ENCODE measurements at regions not wholly inside any gene's neighbourhood (a gene's known extent, or its start where the extent isn't known, plus 50 kb on each side); places are given as distances from the start of the nearest gene placed in this dataset.
"Not testable (repeated sequence)": the region's sequence is repeated elsewhere in the genome, so short reads cannot be mapped to it uniquely, and the experiment has no call there.

DNA sequence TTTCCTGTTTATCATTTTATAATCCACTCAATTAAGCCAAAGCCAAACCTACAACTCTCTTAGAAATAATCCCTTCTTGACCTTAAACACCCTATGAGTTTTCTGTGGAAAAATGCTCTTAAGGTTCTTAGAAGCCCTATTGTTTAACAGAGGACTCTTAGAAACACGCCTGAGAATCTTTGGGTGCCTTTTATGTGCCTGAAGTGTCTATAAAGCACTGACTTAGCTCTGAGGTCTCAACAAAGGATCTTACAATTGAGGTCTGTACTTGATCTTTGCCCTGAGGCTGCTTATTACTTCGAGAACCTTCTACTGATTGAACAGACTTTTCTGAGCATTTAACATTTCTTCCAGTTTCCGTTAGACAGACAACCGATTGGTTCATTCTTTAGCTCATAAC lies 353.3 kb upstream of the SORCS1 start:
- Histone ChIP-seq H3K36me3 (ENCODE audit: control insufficient read depth, insufficient read depth, low read length) (no peaks in the 10 kb centered on the region), H2AFZ (ENCODE audit: low read length) (no peak overlapping the region), H3K4me1 (ENCODE audit: control insufficient read depth, extremely low read depth, insufficient read depth, low read length) (no peaks in the 10 kb centered on the region), H3K9me3 (ENCODE audit: control insufficient read depth, insufficient read depth, low read depth, low read length) (no peaks in the 10 kb centered on the region), H3K27ac (ENCODE audit: insufficient read depth, low read length) (no peak overlapping the region), H3K4me2 (ENCODE audit: extremely low read depth, insufficient read depth, low read length) (no peak overlapping the region), H3K27me3 (ENCODE audit: control insufficient read depth, insufficient read depth, low read length) (no peaks in the 10 kb centered on the region), H3K4me3 (replicated peaks in 1 of 4; ENCODE audit: control extremely low read depth in 1 of 4, insufficient read depth in 1 of 4, low read depth in 3 of 4, low read length in 4 of 4) (no peak overlapping the region), H4K20me1 (ENCODE audit: control insufficient read depth, extremely low read depth, insufficient read depth, low read length) (no peaks in the 10 kb centered on the region), H3K79me2 (ENCODE audit: control insufficient read depth, insufficient read depth, low read length) (no peaks in the 10 kb centered on the region), H3K9ac (ENCODE audit: insufficient read depth, low read length) (no peak overlapping the region)
- DNase-seq (ENCODE audit: low read depth in 2 of 2): no peak
- TF ChIP-seq CTCF (conservative IDR thresholded peaks at IDR 0.05 in 1 of 2, IDR thresholded peaks at IDR 0.05 in 1 of 2; ENCODE audit: low read depth in 1 of 2, low read length in 2 of 2) (no peak), EZH2 (IDR thresholded peaks at IDR 0.05; ENCODE audit: low read length, missing control alignments) (no peak)

DNA sequence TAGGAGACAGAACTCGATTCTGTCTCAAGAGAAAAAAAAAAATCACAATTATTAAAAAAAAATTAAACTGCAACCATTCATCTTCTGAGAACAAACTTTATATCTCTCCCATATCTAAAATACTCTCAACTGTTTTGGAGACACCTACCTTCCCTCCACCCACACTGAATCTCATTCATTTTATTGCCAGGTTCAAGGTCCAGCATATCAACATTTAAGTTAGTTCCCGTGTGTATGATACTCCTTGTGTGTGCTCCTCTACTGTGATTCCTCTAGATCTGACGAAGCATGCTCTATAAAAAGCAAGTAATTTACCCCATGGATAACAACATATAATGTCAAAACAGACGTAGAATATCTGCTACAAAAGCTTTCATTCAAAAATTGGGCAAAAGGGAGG lies 351.8 kb upstream of the SORCS1 start:
- H3K4me2 ChIP-seq (ENCODE audit: extremely low read depth, insufficient read depth, low read length): no peak overlapping the region
- no peaks in the 10 kb centered on the region for H3K9me3 ChIP-seq (ENCODE audit: control insufficient read depth, insufficient read depth, low read depth, low read length)
- no peaks in the 10 kb centered on the region for H3K79me2 ChIP-seq (ENCODE audit: control insufficient read depth, insufficient read depth, low read length)
- H2AFZ ChIP-seq (ENCODE audit: low read length): no peak overlapping the region
- H3K4me3 ChIP-seq (replicated peaks in 1 of 4; ENCODE audit: control extremely low read depth in 1 of 4, insufficient read depth in 1 of 4, low read depth in 3 of 4, low read length in 4 of 4): no peak overlapping the region
- H4K20me1 ChIP-seq (ENCODE audit: control insufficient read depth, extremely low read depth, insufficient read depth, low read length): no peaks in the 10 kb centered on the region
- H3K4me1 ChIP-seq (ENCODE audit: control insufficient read depth, extremely low read depth, insufficient read depth, low read length): no peaks in the 10 kb centered on the region
- no peak overlapping the region for H3K9ac ChIP-seq (ENCODE audit: insufficient read depth, low read length)
- TF ChIP-seq EZH2 (IDR thresholded peaks at IDR 0.05; ENCODE audit: low read length, missing control alignments) (no peak), CTCF (conservative IDR thresholded peaks at IDR 0.05 in 1 of 2, IDR thresholded peaks at IDR 0.05 in 1 of 2; ENCODE audit: low read depth in 1 of 2, low read length in 2 of 2) (no peak)
- DNase-seq (ENCODE audit: low read depth in 2 of 2): no peak
- no peaks in the 10 kb centered on the region for H3K27me3 ChIP-seq (ENCODE audit: control insufficient read depth, insufficient read depth, low read length)
- no peak overlapping the region for H3K27ac ChIP-seq (ENCODE audit: insufficient read depth, low read length)
- no peaks in the 10 kb centered on the region for H3K36me3 ChIP-seq (ENCODE audit: control insufficient read depth, insufficient read depth, low read length)

DNA sequence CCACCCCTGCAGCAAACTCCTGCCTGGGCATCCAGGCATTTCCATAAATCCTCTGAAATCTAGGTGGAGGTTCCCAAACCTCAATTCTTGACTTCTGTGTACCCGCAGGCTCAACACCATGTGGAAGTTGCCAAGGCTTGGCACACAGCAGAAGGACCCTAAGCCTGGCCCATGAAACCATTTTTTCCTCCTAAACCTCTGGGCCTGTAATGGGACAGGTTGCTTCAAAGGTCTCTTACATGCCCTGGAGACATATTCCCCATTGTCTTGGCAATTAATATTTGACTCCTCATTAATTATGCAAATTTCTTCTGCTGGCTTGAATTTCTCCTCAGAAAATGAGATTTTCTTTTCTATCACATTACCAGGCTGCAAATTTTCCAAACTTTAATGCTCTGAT lies 339.5 kb upstream of the SORCS1 start:
- not testable (repeated sequence) for H3K9ac ChIP-seq (ENCODE audit: insufficient read depth, low read length); H3K9me3 ChIP-seq (ENCODE audit: control insufficient read depth, insufficient read depth, low read depth, low read length); H3K27ac ChIP-seq (ENCODE audit: insufficient read depth, low read length); H3K36me3 ChIP-seq (ENCODE audit: control insufficient read depth, insufficient read depth, low read length); H2AFZ ChIP-seq (ENCODE audit: low read length); H3K4me2 ChIP-seq (ENCODE audit: extremely low read depth, insufficient read depth, low read length); DNase-seq (ENCODE audit: low read depth in 2 of 2); H3K27me3 ChIP-seq (ENCODE audit: control insufficient read depth, insufficient read depth, low read length); H3K4me3 ChIP-seq (replicated peaks in 1 of 4; ENCODE audit: control extremely low read depth in 1 of 4, insufficient read depth in 1 of 4, low read depth in 3 of 4, low read length in 4 of 4); H4K20me1 ChIP-seq (ENCODE audit: control insufficient read depth, extremely low read depth, insufficient read depth, low read length); H3K4me1 ChIP-seq (ENCODE audit: control insufficient read depth, extremely low read depth, insufficient read depth, low read length); H3K79me2 ChIP-seq (ENCODE audit: control insufficient read depth, insufficient read depth, low read length)

Measured in fibroblast of lung (primary cell).